OCI-LY3 (cell line): ENCODE measurements at regions not wholly inside any gene's neighbourhood (a gene's known extent, or its start where the extent isn't known, plus 50 kb on each side); places are given as distances from the start of the nearest gene placed in this dataset.

Experiments used
- EZH2phosphoT487 ChIP-seq: fragments of 200-600 bp; shearing (Covaris generic); IDR thresholded peaks from 2 replicates; pipeline ENCODE4 v1.6.1; 2018; ENCODE audit warnings: antibody characterized with exemption, mixed run types, low read depth
- TF ChIP-seq, protein P1 (sequence below): fragments of 200-600, 300-600 bp; sonication (generic); IDR thresholded peaks from 2 replicates; pipeline ENCODE4 v1.5.1; 2014; ENCODE audit warnings: antibody characterized with exemption, low read length, low read depth

DNA sequence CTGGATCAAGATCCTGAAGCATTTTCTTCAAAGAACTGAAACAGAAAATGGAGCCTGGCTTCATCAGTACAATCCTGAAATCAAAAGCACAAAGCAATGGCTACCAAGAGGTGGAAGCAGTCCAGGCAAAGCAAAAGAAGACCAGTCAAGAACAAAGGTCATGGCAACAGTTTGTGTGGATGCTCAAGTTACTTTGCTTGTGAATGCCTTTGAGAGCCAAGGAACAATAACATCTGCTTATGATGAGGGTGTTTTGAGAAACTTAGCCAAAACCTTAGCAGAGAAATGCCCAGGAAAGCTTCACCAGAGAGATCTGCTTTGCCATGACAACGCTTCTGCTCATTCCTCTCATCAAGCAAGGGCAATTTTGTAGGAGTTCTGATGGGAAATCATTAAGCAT, 723.1 kb downstream of the TMEM182 start:
- TF ChIP-seq, protein P1, sequence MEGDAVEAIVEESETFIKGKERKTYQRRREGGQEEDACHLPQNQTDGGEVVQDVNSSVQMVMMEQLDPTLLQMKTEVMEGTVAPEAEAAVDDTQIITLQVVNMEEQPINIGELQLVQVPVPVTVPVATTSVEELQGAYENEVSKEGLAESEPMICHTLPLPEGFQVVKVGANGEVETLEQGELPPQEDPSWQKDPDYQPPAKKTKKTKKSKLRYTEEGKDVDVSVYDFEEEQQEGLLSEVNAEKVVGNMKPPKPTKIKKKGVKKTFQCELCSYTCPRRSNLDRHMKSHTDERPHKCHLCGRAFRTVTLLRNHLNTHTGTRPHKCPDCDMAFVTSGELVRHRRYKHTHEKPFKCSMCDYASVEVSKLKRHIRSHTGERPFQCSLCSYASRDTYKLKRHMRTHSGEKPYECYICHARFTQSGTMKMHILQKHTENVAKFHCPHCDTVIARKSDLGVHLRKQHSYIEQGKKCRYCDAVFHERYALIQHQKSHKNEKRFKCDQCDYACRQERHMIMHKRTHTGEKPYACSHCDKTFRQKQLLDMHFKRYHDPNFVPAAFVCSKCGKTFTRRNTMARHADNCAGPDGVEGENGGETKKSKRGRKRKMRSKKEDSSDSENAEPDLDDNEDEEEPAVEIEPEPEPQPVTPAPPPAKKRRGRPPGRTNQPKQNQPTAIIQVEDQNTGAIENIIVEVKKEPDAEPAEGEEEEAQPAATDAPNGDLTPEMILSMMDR, result no peak
- TF ChIP-seq EZH2phosphoT487, result no peak
